ENCODE measurements at regions not wholly inside any gene's neighbourhood (a gene's known extent, or its start where the extent isn't known, plus 50 kb on each side); places are given as distances from the start of the nearest gene placed in this dataset.

- ATAC-seq (no peak), DNase-seq (ENCODE audit: low spot score in 2 of 2) (no peak)
- H3K9me3 Mint-ChIP-seq = peaks cover 28% of the 10 kb centered on the region
- H3K27ac Mint-ChIP-seq = no peak overlapping the region
- no peak overlapping the region for H3K4me3 Mint-ChIP-seq
- no peaks in the 10 kb centered on the region for H3K36me3 Mint-ChIP-seq
- no peaks in the 10 kb centered on the region for H3K4me1 Mint-ChIP-seq
Measured at GRCh38 chr18:41162191-41162590, 792.8 kb upstream of the PIK3C3 start.

GRCh38 chr18:41155910-41156851 is 798.9 kb upstream of the PIK3C3 start:
- ATAC-seq (no peak), DNase-seq (ENCODE audit: low spot score in 2 of 2) (no peak)
- Mint-ChIP-seq H3K27ac (no peak overlapping the region), H3K4me3 (no peak overlapping the region), H3K9me3 (peaks cover 15% of the 10 kb centered on the region), H3K36me3 (no peaks in the 10 kb centered on the region), H3K4me1 (no peaks in the 10 kb centered on the region)

- H3K36me3 Mint-ChIP-seq = no peaks in the 10 kb centered on the region
- DNase-seq (ENCODE audit: low spot score in 2 of 2) = no peak
- peaks cover 18% of the 10 kb centered on the region for H3K9me3 Mint-ChIP-seq
- no peak overlapping the region for H3K27ac Mint-ChIP-seq
- ATAC-seq = no peak
- no peaks in the 10 kb centered on the region for H3K4me1 Mint-ChIP-seq
- no peak overlapping the region for H3K4me3 Mint-ChIP-seq
Measured at GRCh38 chr18:41155025-41155424, 800.0 kb upstream of the PIK3C3 start.

GRCh38 chr18:41153871-41154270 is 801.2 kb upstream of the PIK3C3 start:
- no peaks in the 10 kb centered on the region for H3K36me3 Mint-ChIP-seq
- H3K9me3 Mint-ChIP-seq = peaks cover 22% of the 10 kb centered on the region
- no peaks in the 10 kb centered on the region for H3K4me1 Mint-ChIP-seq
- ATAC-seq (no peak), DNase-seq (ENCODE audit: low spot score in 2 of 2) (no peak)
- H3K27ac Mint-ChIP-seq = no peak overlapping the region
- H3K4me3 Mint-ChIP-seq = no peak overlapping the region

- Mint-ChIP-seq H3K4me3 (no peak overlapping the region), H3K27ac (no peak overlapping the region), H3K9me3 (peaks cover 13% of the 10 kb centered on the region), H3K36me3 (no peaks in the 10 kb centered on the region), H3K4me1 (no peaks in the 10 kb centered on the region)
- ATAC-seq (no peak), DNase-seq (ENCODE audit: low spot score in 2 of 2) (no peak)
Measured at GRCh38 chr18:41150316-41150715, 804.7 kb upstream of the PIK3C3 start.

GRCh38 chr18:41146301-41146700 is 808.7 kb upstream of the PIK3C3 start:
- Mint-ChIP-seq H3K4me1 (no peaks in the 10 kb centered on the region), H3K27ac (no peak overlapping the region), H3K4me3 (no peak overlapping the region), H3K36me3 (no peaks in the 10 kb centered on the region), H3K9me3 (peaks cover 32% of the 10 kb centered on the region)
- ATAC-seq (no peak), DNase-seq (ENCODE audit: low spot score in 2 of 2) (no peak)

- H3K4me3 Mint-ChIP-seq = no peak overlapping the region
- H3K27ac Mint-ChIP-seq = no peak overlapping the region
- no peaks in the 10 kb centered on the region for H3K4me1 Mint-ChIP-seq
- DNase-seq (ENCODE audit: low spot score in 2 of 2) (no peak), ATAC-seq (no peak)
- H3K9me3 Mint-ChIP-seq = peaks cover 29% of the 10 kb centered on the region
- H3K36me3 Mint-ChIP-seq = no peaks in the 10 kb centered on the region
Measured at GRCh38 chr18:41145516-41145915, 809.5 kb upstream of the PIK3C3 start.

- H3K27ac Mint-ChIP-seq = no peak overlapping the region
- DNase-seq (ENCODE audit: low spot score in 2 of 2) (no peak), ATAC-seq (no peak)
- peaks cover 29% of the 10 kb centered on the region for H3K9me3 Mint-ChIP-seq
- no peaks in the 10 kb centered on the region for H3K4me1 Mint-ChIP-seq
- no peak overlapping the region for H3K4me3 Mint-ChIP-seq
- no peaks in the 10 kb centered on the region for H3K36me3 Mint-ChIP-seq
Measured at GRCh38 chr18:41144441-41144840, 810.6 kb upstream of the PIK3C3 start.

- Mint-ChIP-seq H3K4me1 (no peaks in the 10 kb centered on the region), H3K36me3 (no peaks in the 10 kb centered on the region), H3K4me3 (no peak overlapping the region), H3K9me3 (peaks cover 28% of the 10 kb centered on the region), H3K27ac (no peak overlapping the region)
- DNase-seq (ENCODE audit: low spot score in 2 of 2) (no peak), ATAC-seq (no peak)
Measured at GRCh38 chr18:41140506-41140905, 814.5 kb upstream of the PIK3C3 start.

- H3K27ac Mint-ChIP-seq = no peak overlapping the region
- no peaks in the 10 kb centered on the region for H3K36me3 Mint-ChIP-seq
- H3K4me1 Mint-ChIP-seq = no peaks in the 10 kb centered on the region
- ATAC-seq = no peak
- no peak for DNase-seq (ENCODE audit: low spot score in 2 of 2)
- peaks cover 12% of the 10 kb centered on the region for H3K9me3 Mint-ChIP-seq
- H3K4me3 Mint-ChIP-seq = no peak overlapping the region
Measured at GRCh38 chr18:41135146-41135545, 819.9 kb upstream of the PIK3C3 start.

GRCh38 chr18:41134426-41134825 is 820.6 kb upstream of the PIK3C3 start:
- peaks cover 12% of the 10 kb centered on the region for H3K9me3 Mint-ChIP-seq
- H3K4me3 Mint-ChIP-seq = no peak overlapping the region
- no peaks in the 10 kb centered on the region for H3K4me1 Mint-ChIP-seq
- no peak overlapping the region for H3K27ac Mint-ChIP-seq
- no peaks in the 10 kb centered on the region for H3K36me3 Mint-ChIP-seq
- ATAC-seq (no peak), DNase-seq (ENCODE audit: low spot score in 2 of 2) (no peak)

GRCh38 chr18:41131050-41131449 is 824.0 kb upstream of the PIK3C3 start:
- H3K36me3 Mint-ChIP-seq = no peaks in the 10 kb centered on the region
- DNase-seq (ENCODE audit: low spot score in 2 of 2) (no peak), ATAC-seq (no peak)
- no peak overlapping the region for H3K4me3 Mint-ChIP-seq
- no peak overlapping the region for H3K27ac Mint-ChIP-seq
- peaks cover 12% of the 10 kb centered on the region for H3K9me3 Mint-ChIP-seq
- H3K4me1 Mint-ChIP-seq = no peaks in the 10 kb centered on the region

GRCh38 chr18:41128545-41128944 is 826.5 kb upstream of the PIK3C3 start:
- Mint-ChIP-seq H3K4me1 (no peaks in the 10 kb centered on the region), H3K27ac (no peak overlapping the region), H3K4me3 (no peak overlapping the region), H3K9me3 (peaks cover 4% of the 10 kb centered on the region), H3K36me3 (no peaks in the 10 kb centered on the region)
- no peak for ATAC-seq
- DNase-seq (ENCODE audit: low spot score in 2 of 2) = no peak

GRCh38 chr18:41128126-41128525 is 826.9 kb upstream of the PIK3C3 start:
- Mint-ChIP-seq H3K4me3 (no peak overlapping the region), H3K4me1 (no peaks in the 10 kb centered on the region), H3K27ac (no peak overlapping the region), H3K9me3 (peaks cover 3% of the 10 kb centered on the region), H3K36me3 (no peaks in the 10 kb centered on the region)
- DNase-seq (ENCODE audit: low spot score in 2 of 2) (no peak), ATAC-seq (no peak)

GRCh38 chr18:41126541-41127235 is 828.3 kb upstream of the PIK3C3 start:
- Mint-ChIP-seq H3K4me3 (no peak overlapping the region), H3K4me1 (no peaks in the 10 kb centered on the region)

More at GRCh38 chr18:41126541-41127235, 828.3 kb upstream of the PIK3C3 start:
- H3K9me3 Mint-ChIP-seq = peaks cover 5% of the 10 kb centered on the region
- ATAC-seq (no peak), DNase-seq (ENCODE audit: low spot score in 2 of 2) (no peak)
- H3K27ac Mint-ChIP-seq = no peak overlapping the region
- no peaks in the 10 kb centered on the region for H3K36me3 Mint-ChIP-seq

Data from stimulated activated effector memory CD8-positive, alpha-beta T cell treated with anti-CD3 and anti-CD28 coated beads, Interleukin-12 subunit alpha, Interleukin-12 subunit beta, amount 100 ng/mL, for 72 hours (primary cell).